PC-9 (cell line): ENCODE measurements at regions not wholly inside any gene's neighbourhood (a gene's known extent, or its start where the extent isn't known, plus 50 kb on each side); places are given as distances from the start of the nearest gene placed in this dataset.

ENCODE experiments used
- CTCF ChIP-seq: fragments of 200-600 bp; sonication (generic); conservative IDR thresholded peaks from 2 replicates; pipeline ENCODE4 v1.6.1; 2017; ENCODE audit warnings: mixed run types, antibody characterized with exemption, mild to moderate bottlenecking, moderate library complexity
- EZH2 ChIP-seq: fragments of 200-600 bp; sonication (generic); IDR thresholded peaks from 2 replicates; pipeline ENCODE4 v1.8.0; 2017; ENCODE audit warnings: antibody characterized with exemption, low read depth

- TF ChIP-seq CTCF (no peak), EZH2 (no peak)
Observed at GRCh38 chr18:28404694-28405093, 227.8 kb upstream of the CDH2 start.
